ENCODE measurements at regions not wholly inside any gene's neighbourhood (a gene's known extent, or its start where the extent isn't known, plus 50 kb on each side); places are given as distances from the start of the nearest gene placed in this dataset.

DNA sequence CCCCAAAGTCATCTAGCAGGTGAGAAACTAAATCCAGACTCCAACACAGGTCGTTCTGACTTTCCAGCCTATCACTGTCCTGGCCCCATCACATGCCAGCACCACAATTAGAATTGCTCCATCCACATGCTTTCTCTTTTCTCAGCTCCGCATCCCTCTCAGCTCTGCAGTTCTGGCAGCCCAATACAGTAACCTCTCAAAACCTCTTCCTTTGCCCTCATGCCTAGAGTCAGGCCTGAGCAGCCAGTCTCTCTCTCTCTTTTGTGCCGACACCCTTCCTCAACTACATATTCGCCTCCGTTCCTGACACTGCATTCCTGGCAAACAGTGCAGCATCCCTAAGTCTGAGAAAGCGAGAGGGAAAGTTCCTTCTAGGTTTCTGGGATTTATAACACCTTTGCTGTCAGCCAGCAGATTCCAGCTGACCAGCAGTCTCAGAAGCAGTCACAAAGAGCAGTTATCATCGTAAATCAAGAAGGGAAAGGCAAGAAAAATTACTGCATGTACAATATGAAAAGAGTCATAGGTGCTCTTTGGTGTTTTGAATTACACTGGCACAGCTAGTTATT, 258.0 kb downstream of the FAT3 start:
- 71 to 72% methylated on average over 7 of the region's 7 CpGs for WGBS, 2 donors
- H3K27me3 ChIP-seq: no peaks in the 10 kb centered on the region
- TF ChIP-seq POLR2A (IDR thresholded peaks at IDR 0.05) (no peak), EP300 (IDR thresholded peaks at IDR 0.05) (no peak), POLR2AphosphoS5 (IDR thresholded peaks at IDR 0.05) (no peak)
- TF ChIP-seq, protein P1, sequence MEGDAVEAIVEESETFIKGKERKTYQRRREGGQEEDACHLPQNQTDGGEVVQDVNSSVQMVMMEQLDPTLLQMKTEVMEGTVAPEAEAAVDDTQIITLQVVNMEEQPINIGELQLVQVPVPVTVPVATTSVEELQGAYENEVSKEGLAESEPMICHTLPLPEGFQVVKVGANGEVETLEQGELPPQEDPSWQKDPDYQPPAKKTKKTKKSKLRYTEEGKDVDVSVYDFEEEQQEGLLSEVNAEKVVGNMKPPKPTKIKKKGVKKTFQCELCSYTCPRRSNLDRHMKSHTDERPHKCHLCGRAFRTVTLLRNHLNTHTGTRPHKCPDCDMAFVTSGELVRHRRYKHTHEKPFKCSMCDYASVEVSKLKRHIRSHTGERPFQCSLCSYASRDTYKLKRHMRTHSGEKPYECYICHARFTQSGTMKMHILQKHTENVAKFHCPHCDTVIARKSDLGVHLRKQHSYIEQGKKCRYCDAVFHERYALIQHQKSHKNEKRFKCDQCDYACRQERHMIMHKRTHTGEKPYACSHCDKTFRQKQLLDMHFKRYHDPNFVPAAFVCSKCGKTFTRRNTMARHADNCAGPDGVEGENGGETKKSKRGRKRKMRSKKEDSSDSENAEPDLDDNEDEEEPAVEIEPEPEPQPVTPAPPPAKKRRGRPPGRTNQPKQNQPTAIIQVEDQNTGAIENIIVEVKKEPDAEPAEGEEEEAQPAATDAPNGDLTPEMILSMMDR (IDR thresholded peaks at IDR 0.05): no peak

DNA sequence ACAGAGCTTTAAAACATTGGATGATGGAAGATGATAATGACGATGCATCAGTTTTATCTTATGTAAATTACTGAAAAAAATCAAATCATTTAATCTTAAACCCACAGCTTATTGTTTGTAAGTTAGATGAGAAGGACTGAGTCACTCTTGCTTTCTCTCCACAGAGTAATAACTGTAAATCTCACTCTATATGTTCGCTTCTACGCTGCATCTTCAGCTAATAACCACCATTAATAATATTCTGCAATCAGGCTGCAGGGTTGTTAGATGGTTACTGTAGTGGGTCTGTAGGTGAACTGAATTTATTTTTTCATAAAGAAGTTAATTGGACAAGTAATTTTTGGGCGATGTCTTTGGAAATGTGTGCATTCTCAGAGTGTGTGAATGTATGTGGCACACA, 260.0 kb downstream of the FAT3 start:
- no peak for ATAC-seq (ENCODE audit: low FRiP score in 2 of 2)
- Histone ChIP-seq H3K36me3 (no peaks in the 10 kb centered on the region), H3K9me3 (no peaks in the 10 kb centered on the region), H3K27me3 (no peaks in the 10 kb centered on the region), H3K27ac (no peak overlapping the region), H3K4me3 (no peak overlapping the region), H3K4me1 (no peaks in the 10 kb centered on the region)
- TF ChIP-seq POLR2AphosphoS5 (IDR thresholded peaks at IDR 0.05): no peak
- TF ChIP-seq EP300 (IDR thresholded peaks at IDR 0.05): no peak
- no peak for TF ChIP-seq POLR2A (IDR thresholded peaks at IDR 0.05)
- TF ChIP-seq, protein P1 (IDR thresholded peaks at IDR 0.05): no peak
- no peak for DNase-seq
- 91 to 94% methylated on average over 4 of the region's 4 CpGs for WGBS, 2 donors

More for the DNA sequence above, 258.0 kb downstream of the FAT3 start:
- Histone ChIP-seq H3K4me1 (no peaks in the 10 kb centered on the region), H3K9me3 (no peaks in the 10 kb centered on the region), H3K36me3 (no peaks in the 10 kb centered on the region), H3K27ac (no peak overlapping the region), H3K4me3 (no peak overlapping the region)
- no peak for ATAC-seq (ENCODE audit: low FRiP score in 2 of 2)
- no peak for DNase-seq

DNA sequence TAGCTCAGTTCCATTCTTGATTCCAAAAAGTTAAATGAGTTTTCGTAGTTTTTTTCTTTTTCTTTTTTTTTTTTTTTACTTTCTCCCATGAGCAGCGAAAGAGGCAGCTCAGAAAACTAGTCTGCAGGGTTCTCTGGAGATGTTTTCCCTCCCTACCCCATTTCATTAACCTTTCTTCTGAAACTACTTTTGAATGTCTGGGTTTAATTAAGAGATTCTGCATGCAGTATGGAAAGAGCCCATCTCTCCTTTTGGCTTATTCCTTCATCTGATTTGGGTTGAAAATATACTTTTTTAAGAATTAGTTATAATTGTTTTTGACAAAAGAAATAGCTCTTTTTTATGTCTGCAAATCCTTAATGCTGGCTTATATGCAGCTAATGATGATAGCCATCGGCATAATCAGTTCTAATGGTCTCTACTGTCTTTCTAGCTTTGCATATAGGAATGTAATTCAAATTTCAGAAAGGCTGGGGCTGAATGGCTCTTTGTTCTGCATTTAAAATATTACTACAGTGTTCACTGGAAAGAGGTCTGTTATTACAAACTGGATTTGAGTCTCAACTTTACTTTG, 265.3 kb downstream of the FAT3 start:
- no peak for TF ChIP-seq POLR2AphosphoS5 (IDR thresholded peaks at IDR 0.05)
- TF ChIP-seq, protein P1 (IDR thresholded peaks at IDR 0.05): no peak
- TF ChIP-seq POLR2A (IDR thresholded peaks at IDR 0.05): no peak
- TF ChIP-seq EP300 (IDR thresholded peaks at IDR 0.05): no peak
- H3K9me3 ChIP-seq: no peaks in the 10 kb centered on the region
- no peak overlapping the region for H3K27ac ChIP-seq
- H3K4me1 ChIP-seq: no peaks in the 10 kb centered on the region
- H3K4me3 ChIP-seq: no peak overlapping the region
- 84 to 89% methylated on average over 3 of the region's 3 CpGs for WGBS, 2 donors
- ATAC-seq (ENCODE audit: low FRiP score in 2 of 2) (no peak), DNase-seq (no peak)
- H3K27me3 ChIP-seq: no peaks in the 10 kb centered on the region
- no peaks in the 10 kb centered on the region for H3K36me3 ChIP-seq

DNA sequence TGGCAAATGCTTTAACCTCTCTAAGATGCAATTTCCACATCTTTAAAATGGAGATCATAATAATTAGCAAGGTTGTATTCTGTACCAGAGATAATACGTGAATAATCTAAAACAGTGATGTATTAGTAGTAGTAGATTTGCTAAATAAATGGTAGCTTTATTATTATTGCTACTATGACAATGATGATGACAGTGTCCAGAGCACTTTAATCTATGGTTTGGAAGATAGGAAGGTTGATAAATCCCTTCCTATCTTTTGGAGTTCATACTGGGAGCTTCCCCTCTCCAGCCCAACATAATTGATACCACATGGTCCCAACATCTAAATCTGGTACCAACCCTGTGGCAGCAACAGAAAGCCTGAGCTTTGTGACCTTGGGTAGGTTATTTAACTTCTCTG, 267.8 kb downstream of the FAT3 start:
- WGBS, 2 donors: 79 to 82% methylated on average over 1 of the region's 1 CpG
- DNase-seq (no peak), ATAC-seq (ENCODE audit: low FRiP score in 2 of 2) (no peak)
- TF ChIP-seq EP300 (IDR thresholded peaks at IDR 0.05) (no peak), POLR2A (IDR thresholded peaks at IDR 0.05) (no peak), POLR2AphosphoS5 (IDR thresholded peaks at IDR 0.05) (no peak)
- TF ChIP-seq, protein P1 (IDR thresholded peaks at IDR 0.05): no peak
- no peak overlapping the region for H3K27ac ChIP-seq
- H3K4me1 ChIP-seq: no peaks in the 10 kb centered on the region
- no peaks in the 10 kb centered on the region for H3K9me3 ChIP-seq
- H3K4me3 ChIP-seq: no peak overlapping the region
- no peaks in the 10 kb centered on the region for H3K27me3 ChIP-seq
- H3K36me3 ChIP-seq: no peaks in the 10 kb centered on the region

Measured in upper lobe of left lung (tissue), 6 donors.